HepG2 (cell line): ENCODE measurements at regions not wholly inside any gene's neighbourhood (a gene's known extent, or its start where the extent isn't known, plus 50 kb on each side); places are given as distances from the start of the nearest gene placed in this dataset.
A peak's percentile ranks its signal among the peaks of the same experiment; 100 is the strongest.

Source experiments
- ATF1 ChIP-seq: IDR thresholded peaks from 2 replicates; pipeline ENCODE4 v1.6.1; 2016; ENCODE audit warnings: mild to moderate bottlenecking, control low read depth
- FOXJ3 ChIP-seq: sonication (generic); formaldehyde crosslinking; IDR thresholded peaks from 2 replicates; pipeline ENCODE4 v1.4.0; 2020; ENCODE audit warnings: missing genetic modification reagents, mild to moderate bottlenecking, borderline replicate concordance
- GATAD2A ChIP-seq: IDR thresholded peaks from 2 replicates; pipeline ENCODE4 v1.6.1; 2016
- KLF6 ChIP-seq: IDR thresholded peaks from 2 replicates; pipeline ENCODE4 v1.8.0; 2016; ENCODE audit warnings: missing biosample characterization, missing genetic modification reagents
- SAFB2 ChIP-seq: sonication (generic); formaldehyde crosslinking; IDR thresholded peaks from 2 replicates; pipeline ENCODE4 v1.5.1; 2020; ENCODE audit warnings: missing genetic modification reagents, low read depth, mild to moderate bottlenecking, borderline replicate concordance
- SKIL ChIP-seq: sonication (generic); formaldehyde crosslinking; IDR thresholded peaks from 2 replicates; pipeline ENCODE4 v1.8.0; 2022; ENCODE audit warnings: missing genetic modification reagents, mild to moderate bottlenecking, moderate library complexity, borderline replicate concordance
- ZGPAT ChIP-seq: IDR thresholded peaks from 2 replicates; pipeline ENCODE4 v1.6.1; 2016; ENCODE audit warnings: mild to moderate bottlenecking
- ZMYM3 ChIP-seq: sonication (generic); formaldehyde crosslinking; IDR thresholded peaks from 2 replicates; pipeline ENCODE4 v1.5.1; 2020; ENCODE audit warnings: mild to moderate bottlenecking, missing genetic modification reagents
- ZNF280D ChIP-seq: sonication (generic); formaldehyde crosslinking; IDR thresholded peaks from 2 replicates; pipeline ENCODE4 v1.5.1; 2020; ENCODE audit warnings: mild to moderate bottlenecking, missing genetic modification reagents
- ZNF510 ChIP-seq: sonication (generic); formaldehyde crosslinking; IDR thresholded peaks from 2 replicates; pipeline ENCODE4 v1.4.0; 2020; ENCODE audit warnings: low read depth, mild to moderate bottlenecking, missing genetic modification reagents
- ZNF549 ChIP-seq: sonication (generic); formaldehyde crosslinking; IDR thresholded peaks from 2 replicates; pipeline ENCODE4 v1.5.0; 2020; ENCODE audit warnings: missing genetic modification reagents
- TF ChIP-seq, protein P1 (sequence below): IDR thresholded peaks from 2 replicates; pipeline ENCODE4 v1.4.0; 2020; ENCODE audit warnings: mild to moderate bottlenecking, missing genetic modification reagents
- TF ChIP-seq, protein P2 (sequence below): sonication (generic); formaldehyde crosslinking; IDR thresholded peaks from 2 replicates; pipeline ENCODE4 v1.8.1; 2023; ENCODE audit warnings: mild to moderate bottlenecking, moderate library complexity, missing genetic modification reagents
- TF ChIP-seq, protein P3 (sequence below): sonication (generic); formaldehyde crosslinking; IDR thresholded peaks from 2 replicates; pipeline ENCODE4 v1.4.0; 2020; ENCODE audit warnings: missing genetic modification reagents

- TF ChIP-seq, protein P1, sequence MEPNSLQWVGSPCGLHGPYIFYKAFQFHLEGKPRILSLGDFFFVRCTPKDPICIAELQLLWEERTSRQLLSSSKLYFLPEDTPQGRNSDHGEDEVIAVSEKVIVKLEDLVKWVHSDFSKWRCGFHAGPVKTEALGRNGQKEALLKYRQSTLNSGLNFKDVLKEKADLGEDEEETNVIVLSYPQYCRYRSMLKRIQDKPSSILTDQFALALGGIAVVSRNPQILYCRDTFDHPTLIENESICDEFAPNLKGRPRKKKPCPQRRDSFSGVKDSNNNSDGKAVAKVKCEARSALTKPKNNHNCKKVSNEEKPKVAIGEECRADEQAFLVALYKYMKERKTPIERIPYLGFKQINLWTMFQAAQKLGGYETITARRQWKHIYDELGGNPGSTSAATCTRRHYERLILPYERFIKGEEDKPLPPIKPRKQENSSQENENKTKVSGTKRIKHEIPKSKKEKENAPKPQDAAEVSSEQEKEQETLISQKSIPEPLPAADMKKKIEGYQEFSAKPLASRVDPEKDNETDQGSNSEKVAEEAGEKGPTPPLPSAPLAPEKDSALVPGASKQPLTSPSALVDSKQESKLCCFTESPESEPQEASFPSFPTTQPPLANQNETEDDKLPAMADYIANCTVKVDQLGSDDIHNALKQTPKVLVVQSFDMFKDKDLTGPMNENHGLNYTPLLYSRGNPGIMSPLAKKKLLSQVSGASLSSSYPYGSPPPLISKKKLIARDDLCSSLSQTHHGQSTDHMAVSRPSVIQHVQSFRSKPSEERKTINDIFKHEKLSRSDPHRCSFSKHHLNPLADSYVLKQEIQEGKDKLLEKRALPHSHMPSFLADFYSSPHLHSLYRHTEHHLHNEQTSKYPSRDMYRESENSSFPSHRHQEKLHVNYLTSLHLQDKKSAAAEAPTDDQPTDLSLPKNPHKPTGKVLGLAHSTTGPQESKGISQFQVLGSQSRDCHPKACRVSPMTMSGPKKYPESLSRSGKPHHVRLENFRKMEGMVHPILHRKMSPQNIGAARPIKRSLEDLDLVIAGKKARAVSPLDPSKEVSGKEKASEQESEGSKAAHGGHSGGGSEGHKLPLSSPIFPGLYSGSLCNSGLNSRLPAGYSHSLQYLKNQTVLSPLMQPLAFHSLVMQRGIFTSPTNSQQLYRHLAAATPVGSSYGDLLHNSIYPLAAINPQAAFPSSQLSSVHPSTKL = peak; percentile 95
- TF ChIP-seq GATAD2A (CRISPR knock-in tag) = peak; percentile 99
- peak; percentile 98 for TF ChIP-seq ZMYM3 (CRISPR knock-in tag)
- TF ChIP-seq, protein P2, sequence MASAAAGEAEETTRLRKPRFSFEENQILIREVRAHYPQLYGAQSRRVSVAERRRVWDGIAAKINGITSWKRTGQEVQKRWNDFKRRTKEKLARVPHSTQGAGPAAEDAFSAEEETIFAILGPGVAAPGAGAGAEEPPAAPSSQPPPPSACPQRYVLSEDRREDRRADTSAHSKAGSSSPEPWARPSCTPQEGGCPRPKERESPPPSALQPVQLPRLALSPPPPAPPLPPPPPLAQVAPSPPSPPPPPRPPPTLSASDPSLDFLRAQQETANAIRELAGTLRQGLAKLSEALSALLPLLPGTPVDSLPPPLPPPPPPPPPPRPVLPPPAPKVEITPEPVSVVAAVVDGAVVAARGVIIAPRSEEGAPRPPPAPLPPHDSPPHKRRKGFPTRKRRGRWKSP (CRISPR knock-in tag) = 0 out of 2 replicates have a peak, but pooled peaks have one; percentile 53
- TF ChIP-seq SAFB2 (CRISPR knock-in tag) = no peak
- peak; percentile 75; the same call in 1 of the 2 replicates for TF ChIP-seq KLF6
- TF ChIP-seq ZGPAT = peak; percentile 90
- 0 out of 2 replicates have a peak, but pooled peaks have one; percentile 40 for TF ChIP-seq ZNF280D (CRISPR knock-in tag)
- TF ChIP-seq SKIL (CRISPR knock-in tag) = 0 out of 2 replicates have a peak, but pooled peaks have one; percentile 65
- TF ChIP-seq, protein P3, sequence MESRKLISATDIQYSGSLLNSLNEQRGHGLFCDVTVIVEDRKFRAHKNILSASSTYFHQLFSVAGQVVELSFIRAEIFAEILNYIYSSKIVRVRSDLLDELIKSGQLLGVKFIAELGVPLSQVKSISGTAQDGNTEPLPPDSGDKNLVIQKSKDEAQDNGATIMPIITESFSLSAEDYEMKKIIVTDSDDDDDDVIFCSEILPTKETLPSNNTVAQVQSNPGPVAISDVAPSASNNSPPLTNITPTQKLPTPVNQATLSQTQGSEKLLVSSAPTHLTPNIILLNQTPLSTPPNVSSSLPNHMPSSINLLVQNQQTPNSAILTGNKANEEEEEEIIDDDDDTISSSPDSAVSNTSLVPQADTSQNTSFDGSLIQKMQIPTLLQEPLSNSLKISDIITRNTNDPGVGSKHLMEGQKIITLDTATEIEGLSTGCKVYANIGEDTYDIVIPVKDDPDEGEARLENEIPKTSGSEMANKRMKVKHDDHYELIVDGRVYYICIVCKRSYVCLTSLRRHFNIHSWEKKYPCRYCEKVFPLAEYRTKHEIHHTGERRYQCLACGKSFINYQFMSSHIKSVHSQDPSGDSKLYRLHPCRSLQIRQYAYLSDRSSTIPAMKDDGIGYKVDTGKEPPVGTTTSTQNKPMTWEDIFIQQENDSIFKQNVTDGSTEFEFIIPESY (CRISPR knock-in tag) = peak; percentile 65
- no peak for TF ChIP-seq ATF1 (CRISPR knock-in tag)
- peak; percentile 79 for TF ChIP-seq FOXJ3 (CRISPR knock-in tag)
- no peak for TF ChIP-seq ZNF549 (CRISPR knock-in tag)
- peak; percentile 89 for TF ChIP-seq ZNF510 (CRISPR knock-in tag)
Measured at GRCh38 chr1:40919475-40920011, 57.4 kb upstream of the CITED4 start (continued).
